Astrocyte (in vitro differentiated cells and primary cell): ENCODE measurements at regions not wholly inside any gene's neighbourhood (a gene's known extent, or its start where the extent isn't known, plus 50 kb on each side); places are given as distances from the start of the nearest gene placed in this dataset.

Experiments
- EZH2 ChIP-seq: IDR thresholded peaks from 2 replicates; pipeline ENCODE4 v1.6.1; 2012; ENCODE audit warnings: mild to moderate bottlenecking, low read length, inconsistent platforms; ENCODE audit not compliant: insufficient read depth
- TF ChIP-seq, protein P1 (sequence below): IDR thresholded peaks from 2 replicates; pipeline ENCODE4 v1.5.1; 2011; ENCODE audit warnings: low read depth, mild to moderate bottlenecking, inconsistent platforms, low read length, moderate library complexity; ENCODE audit not compliant: insufficient read depth

DNA sequence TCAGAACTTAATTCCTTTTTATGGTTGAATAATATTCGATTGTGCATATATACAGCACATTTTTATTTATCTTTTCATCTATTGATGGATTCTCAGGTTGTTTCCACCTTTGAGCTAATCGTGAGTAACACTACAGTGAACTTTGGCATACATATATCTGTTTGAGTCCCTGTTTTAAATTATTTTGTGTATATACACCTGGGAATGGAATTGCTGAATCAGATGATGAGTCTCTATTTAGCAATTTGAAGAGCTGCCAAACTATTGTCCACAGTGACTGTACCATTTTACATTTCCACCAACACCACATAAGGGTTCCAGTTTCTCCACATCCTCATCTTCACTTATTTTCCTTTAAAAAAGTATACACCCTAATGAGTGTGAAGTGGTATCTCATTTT is 166.2 kb upstream of the FGF13 start:
- TF ChIP-seq, protein P1, sequence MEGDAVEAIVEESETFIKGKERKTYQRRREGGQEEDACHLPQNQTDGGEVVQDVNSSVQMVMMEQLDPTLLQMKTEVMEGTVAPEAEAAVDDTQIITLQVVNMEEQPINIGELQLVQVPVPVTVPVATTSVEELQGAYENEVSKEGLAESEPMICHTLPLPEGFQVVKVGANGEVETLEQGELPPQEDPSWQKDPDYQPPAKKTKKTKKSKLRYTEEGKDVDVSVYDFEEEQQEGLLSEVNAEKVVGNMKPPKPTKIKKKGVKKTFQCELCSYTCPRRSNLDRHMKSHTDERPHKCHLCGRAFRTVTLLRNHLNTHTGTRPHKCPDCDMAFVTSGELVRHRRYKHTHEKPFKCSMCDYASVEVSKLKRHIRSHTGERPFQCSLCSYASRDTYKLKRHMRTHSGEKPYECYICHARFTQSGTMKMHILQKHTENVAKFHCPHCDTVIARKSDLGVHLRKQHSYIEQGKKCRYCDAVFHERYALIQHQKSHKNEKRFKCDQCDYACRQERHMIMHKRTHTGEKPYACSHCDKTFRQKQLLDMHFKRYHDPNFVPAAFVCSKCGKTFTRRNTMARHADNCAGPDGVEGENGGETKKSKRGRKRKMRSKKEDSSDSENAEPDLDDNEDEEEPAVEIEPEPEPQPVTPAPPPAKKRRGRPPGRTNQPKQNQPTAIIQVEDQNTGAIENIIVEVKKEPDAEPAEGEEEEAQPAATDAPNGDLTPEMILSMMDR = no peak
- no peak for TF ChIP-seq EZH2
